ENCODE measurements at regions not wholly inside any gene's neighbourhood (a gene's known extent, or its start where the extent isn't known, plus 50 kb on each side); places are given as distances from the start of the nearest gene placed in this dataset.

DNA sequence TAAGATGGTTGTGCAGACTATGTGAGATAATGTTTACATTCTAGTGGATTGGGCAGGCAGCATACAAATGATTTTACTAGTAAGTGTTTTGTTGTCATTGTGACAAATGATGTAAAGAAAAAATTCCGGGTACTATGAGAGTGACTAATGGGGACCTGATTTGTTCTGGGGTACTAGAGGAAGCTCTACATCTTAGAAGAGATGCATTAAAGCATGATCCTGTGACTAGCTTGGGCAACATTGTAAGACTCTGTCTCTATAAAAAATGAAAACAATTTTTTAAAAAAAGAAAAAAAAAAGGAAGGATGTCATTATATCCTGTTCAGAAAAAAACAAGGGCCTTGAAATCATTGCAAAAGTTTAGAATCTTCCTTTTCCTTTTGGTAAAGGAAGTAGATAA, 58.1 kb upstream of the MYRIP start:
- no peak for DNase-seq

DNA sequence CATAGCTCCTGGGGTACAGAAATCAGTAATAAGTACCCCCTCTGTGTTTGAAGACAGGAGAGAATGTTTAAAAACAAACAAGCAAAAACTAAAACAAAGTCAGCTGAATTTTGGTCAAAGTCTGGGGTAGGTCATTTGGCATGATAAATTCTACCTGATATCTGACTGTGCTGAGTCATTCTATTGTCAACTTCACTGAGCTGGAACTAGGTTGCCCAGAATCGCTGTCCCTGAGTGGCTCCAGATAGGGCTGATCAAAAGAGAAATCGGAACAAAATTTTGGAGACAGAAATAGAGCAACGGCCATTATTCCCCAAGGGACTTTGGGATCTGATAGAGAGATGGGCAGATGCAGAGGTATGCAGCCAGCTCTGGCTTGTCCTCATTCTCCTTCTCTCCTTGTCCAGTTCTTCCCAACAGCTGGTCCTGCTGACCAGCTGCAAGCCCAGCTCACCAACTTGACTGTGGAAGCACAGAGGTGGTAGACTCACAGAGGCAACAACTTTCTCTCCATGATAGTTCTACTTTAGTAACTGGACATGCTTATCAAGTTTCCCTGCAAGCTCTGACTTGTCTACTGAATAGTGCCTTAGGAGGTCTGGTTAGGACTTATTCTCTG, 57.3 kb upstream of the MYRIP start:
- no peak for DNase-seq

DNA sequence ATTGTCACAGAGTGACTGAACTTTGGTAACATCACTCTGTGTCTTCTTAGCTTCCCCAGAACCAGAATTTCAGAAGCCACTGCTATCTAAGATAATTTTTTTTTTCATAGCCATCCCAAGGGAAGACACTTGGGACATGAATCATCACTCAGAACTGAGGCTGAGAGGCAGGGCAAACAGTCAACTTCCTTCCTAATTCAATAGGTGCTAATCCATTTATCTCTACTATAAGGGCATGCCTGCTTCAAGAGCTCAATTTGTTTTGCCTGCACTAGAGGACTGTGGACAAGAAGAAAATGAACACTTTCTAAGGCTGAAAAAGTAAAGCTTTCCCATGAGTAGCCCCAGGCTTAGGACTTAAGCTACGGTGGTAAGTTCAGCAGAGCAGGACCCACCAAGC, 56.7 kb upstream of the MYRIP start:
- DNase-seq: no peak

DNA sequence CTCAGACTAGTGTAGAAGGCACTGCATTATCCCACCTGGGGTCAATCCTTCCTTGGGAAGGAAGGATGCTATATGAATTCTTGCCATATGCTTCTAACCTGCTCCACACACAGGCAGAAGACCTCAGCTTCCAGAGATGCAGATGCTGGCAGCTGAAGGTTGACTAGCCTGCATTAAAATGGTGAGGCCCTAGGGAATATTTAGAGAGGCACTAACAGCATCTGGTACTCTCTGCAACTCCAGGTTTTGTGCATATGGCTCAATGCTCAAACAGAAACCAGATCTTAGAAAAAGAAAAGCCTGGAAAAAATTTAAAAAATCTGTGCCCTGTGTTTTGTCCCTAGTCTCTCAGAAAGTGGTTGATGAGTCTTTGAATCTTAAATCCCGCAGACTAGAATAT, 56.0 kb upstream of the MYRIP start:
- DNase-seq: no peak

DNA sequence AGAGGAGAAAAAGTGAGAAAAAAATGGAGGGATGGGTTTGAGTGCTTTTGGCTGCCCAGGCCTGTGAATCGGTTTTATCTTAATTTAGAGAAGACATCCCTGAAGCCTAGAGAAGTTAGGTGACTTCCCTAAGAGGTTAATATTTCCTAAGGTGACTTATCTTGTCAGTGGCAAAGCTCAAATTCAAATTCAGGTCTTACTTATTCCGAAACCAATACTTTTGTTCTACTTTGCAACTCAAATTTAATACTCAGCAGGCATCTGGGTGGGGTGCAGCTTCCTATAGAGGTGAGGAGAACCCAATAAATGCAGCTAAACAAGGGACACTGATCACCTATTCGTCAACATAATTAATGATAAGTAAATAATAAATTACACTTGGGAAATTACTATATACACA, 54.9 kb upstream of the MYRIP start:
- DNase-seq: no peak

DNA sequence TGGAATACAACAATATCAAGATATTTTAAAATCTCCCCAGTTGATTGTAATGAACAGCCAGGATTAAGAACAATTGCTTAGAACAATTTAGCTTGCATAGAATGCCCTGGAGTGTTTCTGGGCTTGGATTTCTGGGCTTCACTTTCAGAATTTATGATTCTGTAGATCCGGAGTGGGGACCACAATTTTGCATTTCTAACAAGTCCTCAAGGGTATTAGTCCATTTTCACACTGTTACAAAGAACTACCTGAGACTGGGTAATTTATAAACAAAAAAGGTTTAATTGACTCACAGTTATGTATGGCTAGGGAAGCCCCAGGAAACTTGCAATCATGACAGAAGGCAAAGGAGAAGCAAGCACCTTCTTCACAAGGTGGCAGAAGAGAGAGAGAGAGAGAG, 54.3 kb upstream of the MYRIP start:
- DNase-seq: no peak

DNA sequence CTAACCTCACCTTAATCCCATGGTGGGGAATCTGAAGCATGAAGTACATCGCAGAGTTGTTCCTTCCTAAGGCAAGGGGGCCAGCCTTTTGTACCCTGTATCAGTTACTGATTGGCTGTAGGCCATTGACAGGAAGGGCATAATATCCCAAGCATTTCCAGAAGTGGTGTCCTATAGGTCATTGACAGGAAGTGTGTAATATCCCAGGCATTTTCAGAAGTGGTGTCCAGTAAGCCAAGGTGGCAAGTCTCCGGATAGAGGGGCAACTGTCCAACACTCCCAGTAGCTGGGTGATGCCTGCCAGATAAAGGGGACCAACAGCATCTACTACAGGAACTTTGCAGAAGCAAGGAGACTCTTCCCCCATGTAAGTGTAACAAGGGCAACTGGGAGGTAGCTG, 52.1 kb upstream of the MYRIP start:
- peak; percentile 46 to 71 for DNase-seq

Data from SW 1271 (cell line).